H1 (cell line): ENCODE measurements at regions not wholly inside any gene's neighbourhood (a gene's known extent, or its start where the extent isn't known, plus 50 kb on each side); places are given as distances from the start of the nearest gene placed in this dataset.

ENCODE experiments used
- CTCF ChIA-PET: fragments of 300-600 bp; sonication (Branson Sonifier 250); formaldehyde crosslinking; loops from one replicate; lab custom pipeline; 2021; ENCODE audit not compliant: partially characterized antibody; lab: Charles Lee
- POLR2A ChIA-PET: fragments of 300-600 bp; sonication (Branson Sonifier 250); formaldehyde crosslinking; loops from one replicate; lab custom pipeline; 2021; ENCODE audit warnings: inconsistent platforms; ENCODE audit not compliant: partially characterized antibody; lab: Charles Lee
- DNase-seq, 2 experiments: peaks; one replicate each; pipeline versions ENCODE4 v3.0.0 to v3.0.0-alpha.2; 2010 to 2022; ENCODE audit warnings: low spot score in 2 of 2, low read depth in 1 of 2, mixed read lengths in 1 of 2
- FAIRE-seq: peaks from 2 replicates; lab custom pipeline; 2011; peaks lifted over from hg19 to GRCh38; lab: Jason Lieb, UNC
- H2AFZ ChIP-seq: 2 replicates; pipeline ENCODE4 v1.8.1; 2012; ENCODE audit warnings: low read length, inconsistent platforms
- H2AK5ac ChIP-seq: 2 replicates; pipeline ENCODE4 v1.6.1; 2013; ENCODE audit warnings: low read depth, low read length
- H2BK120ac ChIP-seq: replicated peaks from 2 replicates; pipeline ENCODE3; 2013; ENCODE audit warnings: low read depth, low read length, inconsistent platforms
- H2BK12ac ChIP-seq: 2 replicates; pipeline ENCODE4 v1.6.1; 2013; ENCODE audit warnings: low read depth, low read length
- H2BK15ac ChIP-seq: 2 replicates; pipeline ENCODE4 v1.6.1; 2013; ENCODE audit warnings: low read length
- H2BK20ac ChIP-seq: 2 replicates; pipeline ENCODE4 v1.6.1; 2013; ENCODE audit warnings: low read length
- H2BK5ac ChIP-seq: 2 replicates; pipeline ENCODE4 v1.6.1; 2013; ENCODE audit warnings: low read depth, low read length
- H3K14ac ChIP-seq: 2 replicates; pipeline ENCODE4 v1.6.1; 2013; ENCODE audit warnings: inconsistent platforms; ENCODE audit not compliant: insufficient read length
- H3K18ac ChIP-seq: 2 replicates; pipeline ENCODE4 v1.6.1; 2013; ENCODE audit warnings: low read length; ENCODE audit errors: extremely low read depth
- H3K23ac ChIP-seq: 2 replicates; pipeline ENCODE4 v1.6.1; 2013; ENCODE audit warnings: inconsistent platforms; ENCODE audit not compliant: insufficient read length
- H3K23me2 ChIP-seq: 2 replicates; pipeline ENCODE4 v1.6.1; 2013; ENCODE audit warnings: low read depth, low read length
- H3K27ac ChIP-seq: 2 replicates; pipeline ENCODE4 v1.6.1; 2011; ENCODE audit warnings: low read depth, low read length, inconsistent platforms
- H3K27me3 ChIP-seq, 4 experiments: replicated peaks in 1 of 4; 1 replicate in 1 of 4; 2 replicates in 3 of 4; pipeline versions ENCODE4 v1.6.1 to v1.8.1; 2011 to 2013; ENCODE audit warnings: low read length in 3 of 4, mild to moderate bottlenecking in 3 of 4, inconsistent platforms in 2 of 4, mixed read lengths in 2 of 4, moderate library complexity in 1 of 4; ENCODE audit not compliant: control insufficient read depth in 3 of 4, insufficient read depth in 3 of 4; ENCODE audit errors: extremely low read depth in 1 of 4
- H3K36me3 ChIP-seq, 4 experiments: 2 replicates each; pipeline versions ENCODE4 v1.6.1 to v1.8.1; 2011 to 2013; ENCODE audit warnings: mild to moderate bottlenecking in 4 of 4, low read length in 3 of 4, moderate library complexity in 2 of 4, control low read depth in 1 of 4, inconsistent platforms in 1 of 4; ENCODE audit not compliant: insufficient read depth in 4 of 4, control insufficient read depth in 2 of 4
- H3K4ac ChIP-seq: replicated peaks from 2 replicates; pipeline ENCODE3; 2013; ENCODE audit warnings: low read length, low read depth, mixed read lengths, inconsistent platforms; ENCODE audit not compliant: insufficient read length
- H3K4me1 ChIP-seq, 4 experiments: replicated peaks in 1 of 4; 1 replicate in 1 of 4; 2 replicates in 3 of 4; pipeline versions ENCODE4 v1.6.1 to v1.8.1; 2011 to 2013; ENCODE audit warnings: low read length in 3 of 4, inconsistent platforms in 2 of 4, mixed read lengths in 1 of 4; ENCODE audit not compliant: insufficient read depth in 4 of 4, control insufficient read depth in 3 of 4
- H3K4me2 ChIP-seq, 2 experiments: 2 replicates each; pipeline versions ENCODE4 v1.6.1 to v1.8.1; 2011 to 2013; ENCODE audit warnings: low read depth in 2 of 2, low read length in 2 of 2, control low read depth in 1 of 2, inconsistent platforms in 1 of 2, mild to moderate bottlenecking in 1 of 2; ENCODE audit not compliant: insufficient read depth in 1 of 2
- H3K4me3 ChIP-seq, 4 experiments: fragments of 200-600, 300-600 bp in 1 of 4; sonication (generic), shearing (Covaris generic), sonication (Bioruptor Twin) in 1 of 4; 2 replicates each; pipeline versions ENCODE4 v1.5.1 to v1.8.1; 2011 to 2016; ENCODE audit warnings: low read length in 4 of 4, low read depth in 3 of 4, control low read depth in 2 of 4, inconsistent platforms in 2 of 4, mild to moderate bottlenecking in 2 of 4, mixed read lengths in 1 of 4, moderate library complexity in 1 of 4; ENCODE audit not compliant: insufficient read depth in 2 of 4; ENCODE audit errors: extremely low read depth in 1 of 4
- H3K56ac ChIP-seq: replicated peaks from 2 replicates; pipeline ENCODE3; 2013; ENCODE audit warnings: low read depth, mild to moderate bottlenecking, mixed read lengths, low read length, inconsistent platforms; ENCODE audit not compliant: insufficient read length
- H3K79me1 ChIP-seq: 2 replicates; pipeline ENCODE4 v1.6.1; 2013; ENCODE audit warnings: low read depth, low read length, control low read depth
- H3K79me2 ChIP-seq, 2 experiments: 2 replicates each; pipeline versions ENCODE4 v1.6.1 to v1.8.1; 2012 to 2013; ENCODE audit warnings: low read length in 2 of 2, mild to moderate bottlenecking in 2 of 2, inconsistent platforms in 1 of 2; ENCODE audit not compliant: insufficient read depth in 2 of 2, control insufficient read depth in 1 of 2
- H3K9ac ChIP-seq, 4 experiments: replicated peaks in 1 of 4; 1 replicate in 1 of 4; 2 replicates in 3 of 4; pipeline versions ENCODE4 v1.6.1 to v1.8.1; 2011 to 2013; ENCODE audit warnings: low read depth in 3 of 4, low read length in 3 of 4, control low read depth in 2 of 4, mild to moderate bottlenecking in 2 of 4, moderate library complexity in 2 of 4, inconsistent platforms in 1 of 4; ENCODE audit errors: extremely low read depth in 1 of 4
- H3K9me3 ChIP-seq, 2 experiments: 2 replicates each; pipeline versions ENCODE4 v1.6.1 to v1.8.1; 2012 to 2013; ENCODE audit warnings: mild to moderate bottlenecking in 2 of 2, moderate library complexity in 2 of 2, control low read depth in 1 of 2, inconsistent platforms in 1 of 2, low read depth in 1 of 2, low read length in 1 of 2, mixed read lengths in 1 of 2; ENCODE audit not compliant: insufficient read depth in 2 of 2
- H4K20me1 ChIP-seq, 2 experiments: replicated peaks in 1 of 2; 2 replicates each; pipeline versions ENCODE3 to v1.8.1; 2011 to 2013; ENCODE audit warnings: inconsistent platforms in 2 of 2, low read length in 2 of 2, mild to moderate bottlenecking in 1 of 2; ENCODE audit not compliant: insufficient read depth in 2 of 2, control insufficient read depth in 1 of 2
- H4K5ac ChIP-seq: 2 replicates; pipeline ENCODE4 v1.6.1; 2013; ENCODE audit warnings: low read length, low read depth, mixed read lengths, inconsistent platforms; ENCODE audit not compliant: insufficient read length
- H4K8ac ChIP-seq: 2 replicates; pipeline ENCODE4 v1.8.0; 2013; ENCODE audit warnings: mild to moderate bottlenecking, moderate library complexity, low read length, inconsistent platforms; ENCODE audit not compliant: insufficient read depth; ENCODE audit errors: extremely low read depth
- H4K91ac ChIP-seq: replicated peaks from 2 replicates; pipeline ENCODE3; 2013; ENCODE audit warnings: low read length, mixed read lengths, inconsistent platforms; ENCODE audit not compliant: insufficient read length
- CBX8 ChIP-seq: fragments of 300-800, 300-1000 bp; sonication (generic); IDR thresholded peaks from 2 replicates; pipeline ENCODE4 v1.7.1; 2016; ENCODE audit warnings: low read depth, low read length, borderline replicate concordance
- CTBP2 ChIP-seq: IDR thresholded peaks from 2 replicates; pipeline ENCODE4 v1.7.0; 2011; ENCODE audit warnings: borderline replicate concordance, mild to moderate bottlenecking, moderate library complexity, mixed read lengths, low read length; ENCODE audit not compliant: insufficient read depth, insufficient read length
- NRF1 ChIP-seq: IDR thresholded peaks from 2 replicates; pipeline ENCODE4 v1.6.1; 2011; ENCODE audit warnings: mild to moderate bottlenecking, low read depth, low read length, improper control_type of control experiment
- RNF2 ChIP-seq: fragments of 200-900, 300-1000 bp; sonication (generic); IDR thresholded peaks from 2 replicates; pipeline ENCODE4 v1.7.1; 2016; ENCODE audit warnings: borderline replicate concordance, low read depth, mild to moderate bottlenecking, antibody characterized with exemption, low read length; ENCODE audit not compliant: poor library complexity, severe bottlenecking; ENCODE audit errors: missing control alignments
- SIRT6 ChIP-seq: IDR thresholded peaks from one replicate; pipeline ENCODE4 v1.7.1; 2012; ENCODE audit warnings: low read length, inconsistent platforms
- SUZ12 ChIP-seq: fragments of 200-600 bp; sonication (generic); IDR thresholded peaks from 2 replicates; pipeline ENCODE4 v1.6.1; 2012; ENCODE audit warnings: mild to moderate bottlenecking, inconsistent platforms, low read length, moderate library complexity, mixed read lengths
- TEAD4 ChIP-seq: IDR thresholded peaks from 2 replicates; pipeline ENCODE4 v1.6.1; 2012; ENCODE audit warnings: low read depth, low read length, inconsistent platforms, mixed read lengths
- WGBS, 2 experiments: shearing (Covaris generic) in 1 of 2; methylation state at CpG; one replicate each; pipeline versions ENCODE4 v1.1.6 to v1.1.7; 2013 to 2015; ENCODE audit warnings: low lambda C conversion rate in 2 of 2, mixed read lengths in 2 of 2, inconsistent platforms in 1 of 2, low coverage in 1 of 2, missing lambda C conversion rate in 1 of 2; ENCODE audit not compliant: insufficient replicate concordance in 2 of 2, insufficient coverage in 1 of 2, insufficient read length in 1 of 2; ENCODE audit errors: extremely low coverage in 1 of 2, missing lambda C conversion rate in 1 of 2; 5-methylcytosine and 5-hydroxymethylcytosine counted together

DNA sequence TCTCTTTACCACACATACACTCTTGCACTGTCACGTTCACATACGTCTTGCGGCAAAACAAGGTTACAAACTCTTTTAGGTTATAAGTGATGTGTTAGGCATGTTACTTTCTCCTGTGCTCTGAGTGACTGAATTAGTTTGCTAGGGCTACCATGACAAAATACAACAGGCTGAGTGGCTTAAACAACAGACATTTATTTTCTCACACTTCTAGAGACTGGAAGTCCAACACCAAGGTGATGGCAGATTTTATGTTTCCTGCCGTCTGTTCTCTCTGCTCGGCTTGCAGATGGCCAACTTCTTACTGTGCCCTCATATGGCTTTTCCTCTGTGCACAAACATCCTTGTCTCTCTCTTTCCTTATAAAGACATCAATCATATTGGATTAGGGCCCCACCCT, 1224.3 kb upstream of the TENM3 start:
- H3K4me1 ChIP-seq: peaks cover 0 to 4% (median 2%) of the 10 kb centered on the region in 4 experiments; a peak in 1 of 7 replicates
- H3K18ac ChIP-seq: no peak overlapping the region
- no peak overlapping the region for H3K4me3 ChIP-seq
- no peaks in the 10 kb centered on the region; a peak in 2 of 4 replicates for H3K9me3 ChIP-seq
- no peak overlapping the region for H4K8ac ChIP-seq
- H4K5ac ChIP-seq: no peak overlapping the region
- FAIRE-seq (no peak), DNase-seq (no peak)
- no peak overlapping the region for H2BK12ac ChIP-seq
- H2BK120ac ChIP-seq: no peak overlapping the region
- no peak overlapping the region for H3K14ac ChIP-seq
- H2BK20ac ChIP-seq: no peak overlapping the region
- no peaks in the 10 kb centered on the region for H3K79me2 ChIP-seq
- no peak overlapping the region for H3K4me2 ChIP-seq
- no peak overlapping the region for H3K9ac ChIP-seq
- H2AFZ ChIP-seq: no peak overlapping the region
- H2AK5ac ChIP-seq: no peak overlapping the region
- WGBS, 2 experiments: 85% methylated on average over 5 of the region's 5 CpGs; no CpG with 5 or more reads in 1 of the 2 experiments
- H4K91ac ChIP-seq: no peak overlapping the region
- H3K27ac ChIP-seq: no peak overlapping the region
- no peaks in the 10 kb centered on the region for H3K79me1 ChIP-seq
- H3K36me3 ChIP-seq: no peaks in the 10 kb centered on the region
- no peak overlapping the region for H2BK15ac ChIP-seq
- no peak overlapping the region for H2BK5ac ChIP-seq
- H3K4ac ChIP-seq: no peak overlapping the region
- no peaks in the 10 kb centered on the region for H4K20me1 ChIP-seq
- H3K23ac ChIP-seq: no peak overlapping the region
- no peak overlapping the region for H3K56ac ChIP-seq
- no peaks in the 10 kb centered on the region for H3K23me2 ChIP-seq
- no peaks in the 10 kb centered on the region for H3K27me3 ChIP-seq
- CTCF ChIA-PET: no interaction called here
- POLR2A ChIA-PET: no interaction called here
- TF ChIP-seq CBX8 (no peak), TEAD4 (no peak), SIRT6 (no peak), RNF2 (no peak), SUZ12 (no peak), CTBP2 (no peak), NRF1 (no peak)
- TF ChIP-seq, all 59 proteins: peak for 0
